HG02678 (cell line): ENCODE measurements at regions not wholly inside any gene's neighbourhood (a gene's known extent, or its start where the extent isn't known, plus 50 kb on each side); places are given as distances from the start of the nearest gene placed in this dataset.
"Not testable (repeated sequence)": the region's sequence is repeated elsewhere in the genome, so short reads cannot be mapped to it uniquely, and the experiment has no call there.

ENCODE experiments used
- ATAC-seq: cut with Tn5 transposase; IDR thresholded peaks from one replicate; pipeline ENCODE4 v1.9.1; 2021; ENCODE audit warnings: mild to moderate bottlenecking, moderate library complexity; ENCODE audit not compliant: unreplicated experiment

DNA sequence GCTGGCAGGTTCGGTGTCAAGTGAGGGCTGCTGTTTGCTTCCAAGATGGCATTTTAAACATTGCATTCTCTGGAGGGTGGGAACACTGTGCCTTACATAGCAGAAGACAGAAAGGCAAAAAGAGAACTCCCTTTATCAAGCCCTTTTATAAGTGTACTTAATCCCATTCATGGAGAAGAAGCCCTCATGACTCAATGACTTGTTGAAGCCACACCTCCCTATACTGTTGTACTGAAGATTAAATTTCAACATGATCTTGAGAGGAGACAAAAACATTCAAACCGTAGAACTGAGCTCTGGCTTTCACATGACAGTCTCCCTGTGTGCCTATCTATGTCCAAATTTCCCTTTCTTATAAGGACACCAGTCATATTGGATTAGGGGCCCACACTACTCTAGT is 443.4 kb upstream of the CDIN1 start:
- no peak for ATAC-seq

DNA sequence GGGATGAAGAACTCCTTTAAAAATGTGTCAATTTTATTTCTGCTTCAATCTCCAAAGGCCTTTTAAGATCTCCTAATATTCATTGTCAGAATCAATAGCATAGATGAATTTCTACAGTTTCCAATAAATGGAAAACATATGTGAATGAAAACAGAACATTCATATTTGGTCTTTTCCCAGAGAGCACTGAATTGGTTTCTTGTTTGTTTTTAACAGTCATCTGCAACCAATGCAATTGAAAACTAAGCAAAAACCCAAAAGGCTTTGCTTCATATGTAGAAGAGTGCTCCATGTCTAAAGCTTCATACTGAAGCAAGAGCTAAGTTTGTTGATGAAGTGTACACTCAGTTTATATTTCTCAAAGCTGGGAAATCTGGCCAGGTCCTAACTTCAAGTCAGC is 426.5 kb upstream of the CDIN1 start:
- no peak for ATAC-seq

DNA sequence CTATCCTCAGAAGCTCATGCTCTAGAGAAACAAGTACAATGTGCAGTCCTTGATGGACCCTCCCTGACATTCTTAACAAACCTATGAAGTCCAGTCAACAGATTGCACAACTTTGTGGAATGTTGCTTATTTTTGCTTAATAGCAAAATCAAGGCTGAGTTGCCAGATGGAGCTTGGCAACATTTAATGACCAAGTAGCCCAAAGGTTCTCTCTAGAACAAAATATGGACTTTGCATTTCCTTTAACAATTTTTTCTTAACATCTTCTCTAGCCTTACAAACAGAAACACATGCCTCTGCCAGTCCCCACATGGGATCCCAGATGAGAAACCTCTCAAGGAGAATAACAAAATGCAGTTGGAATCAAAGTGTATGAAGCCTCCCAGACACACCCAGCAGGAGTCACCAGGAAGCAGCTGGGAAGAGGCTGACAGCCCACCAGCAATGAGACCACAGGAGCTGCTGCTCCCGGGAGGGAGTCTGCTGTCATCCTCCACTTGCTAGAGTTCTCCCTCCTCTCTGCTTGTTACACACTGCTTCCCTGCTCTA is 422.5 kb upstream of the CDIN1 start:
- no peak for ATAC-seq

DNA sequence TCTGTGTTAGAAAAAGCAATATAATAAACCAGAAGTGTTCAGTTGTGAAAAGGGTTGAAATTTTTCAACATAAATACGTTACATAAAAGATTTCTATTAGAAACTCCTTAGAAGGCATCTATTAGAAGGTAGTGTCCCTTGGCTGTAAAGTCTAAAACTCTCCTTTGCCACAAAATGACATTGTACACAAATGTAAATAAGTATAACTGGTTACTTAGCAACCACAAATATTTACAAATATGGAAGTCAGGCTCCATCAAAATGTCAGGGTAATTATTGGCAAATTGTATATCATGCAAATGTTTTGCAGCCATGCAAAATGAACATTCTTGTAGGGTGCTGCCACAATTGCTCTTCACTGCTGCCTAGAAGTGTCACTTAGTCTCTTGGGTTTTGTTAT is 419.1 kb upstream of the CDIN1 start:
- ATAC-seq = no peak

DNA sequence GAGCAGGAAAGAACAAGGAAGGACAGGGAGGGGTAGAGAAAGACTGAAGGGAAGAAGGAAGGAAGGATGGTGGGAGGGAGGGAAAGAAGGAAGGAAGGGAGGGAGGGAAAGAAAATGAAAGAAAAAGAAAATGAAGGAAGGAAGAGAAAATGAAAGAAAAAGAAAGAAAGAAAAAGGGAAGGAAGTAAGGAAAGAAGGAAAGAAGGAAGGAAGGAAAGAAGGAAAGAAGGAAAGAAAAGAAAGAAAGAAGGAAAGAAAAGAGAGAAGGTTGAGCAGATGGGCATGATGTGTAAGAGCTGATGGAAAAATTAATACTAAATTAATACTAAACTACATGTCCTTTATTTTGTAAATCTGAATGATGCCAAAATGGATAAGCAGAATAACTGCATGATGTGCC is 418.3 kb upstream of the CDIN1 start:
- no peak for ATAC-seq

DNA sequence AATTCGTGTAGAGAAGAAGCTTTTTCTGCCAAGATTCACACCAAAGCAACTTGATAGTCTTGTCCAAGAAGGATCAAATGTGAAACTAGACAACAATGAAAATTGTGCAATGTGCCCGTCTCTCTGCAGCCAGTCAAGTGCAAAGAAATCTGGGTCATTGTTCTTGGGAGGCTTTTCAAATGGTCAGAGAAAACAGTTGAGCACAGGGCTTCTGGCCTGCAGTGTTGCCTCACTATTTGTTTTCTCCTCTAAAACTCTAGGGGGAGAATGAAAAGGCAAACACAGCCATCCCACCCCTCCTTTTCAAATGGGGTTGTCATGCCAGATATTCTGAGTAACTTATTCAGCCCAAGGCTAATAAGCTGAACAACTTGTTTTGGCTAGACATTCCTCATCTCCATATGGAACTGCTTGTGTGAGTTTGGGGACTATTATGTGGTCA is 417.6 kb upstream of the CDIN1 start:
- ATAC-seq = no peak

DNA sequence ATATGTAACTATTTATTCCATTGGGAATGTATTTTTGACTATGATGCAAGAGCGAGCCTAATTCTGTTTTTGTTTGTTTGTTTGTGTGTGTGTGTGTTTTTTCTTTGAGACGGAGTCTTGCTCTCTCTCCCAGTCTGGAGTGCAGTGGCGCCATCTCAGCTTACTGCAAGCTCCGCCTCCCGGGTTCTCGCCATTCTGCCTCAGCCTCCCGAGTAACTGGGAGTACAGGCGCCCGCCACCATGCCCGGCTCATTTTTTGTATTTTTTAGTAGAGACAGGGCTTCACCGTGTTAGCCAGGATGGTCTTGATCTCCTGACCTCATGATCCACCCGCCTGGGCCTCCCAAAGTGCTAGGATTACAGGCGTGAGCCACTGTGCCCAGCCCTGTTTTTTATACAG is 415.4 kb upstream of the CDIN1 start:
- ATAC-seq = not testable (repeated sequence)

DNA sequence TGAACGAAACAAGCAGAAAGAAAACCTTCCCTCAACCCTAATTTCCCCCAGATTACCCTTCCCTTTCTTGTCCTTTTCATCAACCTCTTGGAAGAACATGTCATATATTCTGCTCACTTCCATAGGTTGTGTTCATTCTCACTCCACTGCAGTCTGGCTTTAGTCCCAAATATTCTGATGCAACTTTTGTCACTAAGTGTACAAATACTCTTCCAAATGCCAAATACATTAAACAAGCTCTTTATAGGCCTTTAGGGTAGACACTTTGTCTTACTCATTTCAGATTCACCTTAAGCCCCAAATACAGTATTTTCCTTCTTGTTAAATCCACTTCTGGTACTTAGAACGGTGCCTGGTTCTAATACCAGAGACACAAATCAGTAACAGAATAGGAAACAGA is 406.5 kb upstream of the CDIN1 start:
- no peak for ATAC-seq

DNA sequence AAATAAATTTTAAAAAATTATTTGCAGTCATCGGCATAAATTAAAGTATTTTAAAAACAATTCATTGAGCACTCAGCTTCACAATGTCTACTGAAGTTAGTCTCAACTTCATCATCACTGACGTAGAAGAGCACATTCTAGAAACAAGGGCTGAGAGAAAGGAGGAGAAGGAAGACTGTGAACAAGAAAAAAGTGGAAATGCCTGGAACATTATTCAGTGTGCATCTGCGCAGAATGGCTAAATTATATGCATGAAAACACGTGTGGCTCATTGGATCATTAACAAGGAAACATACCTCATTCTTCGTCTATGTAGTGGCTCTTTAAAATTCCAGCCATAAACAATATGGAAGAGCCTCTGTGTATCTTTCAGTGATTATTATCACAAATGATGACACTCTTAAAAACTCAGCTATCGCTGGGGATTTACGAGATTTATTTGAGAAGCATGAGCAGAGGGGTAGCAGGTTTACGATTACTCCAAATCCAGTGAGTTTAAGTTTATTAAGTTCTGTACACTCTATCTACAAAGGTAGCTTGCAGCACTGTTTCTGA is 404.2 kb upstream of the CDIN1 start:
- no peak for ATAC-seq

DNA sequence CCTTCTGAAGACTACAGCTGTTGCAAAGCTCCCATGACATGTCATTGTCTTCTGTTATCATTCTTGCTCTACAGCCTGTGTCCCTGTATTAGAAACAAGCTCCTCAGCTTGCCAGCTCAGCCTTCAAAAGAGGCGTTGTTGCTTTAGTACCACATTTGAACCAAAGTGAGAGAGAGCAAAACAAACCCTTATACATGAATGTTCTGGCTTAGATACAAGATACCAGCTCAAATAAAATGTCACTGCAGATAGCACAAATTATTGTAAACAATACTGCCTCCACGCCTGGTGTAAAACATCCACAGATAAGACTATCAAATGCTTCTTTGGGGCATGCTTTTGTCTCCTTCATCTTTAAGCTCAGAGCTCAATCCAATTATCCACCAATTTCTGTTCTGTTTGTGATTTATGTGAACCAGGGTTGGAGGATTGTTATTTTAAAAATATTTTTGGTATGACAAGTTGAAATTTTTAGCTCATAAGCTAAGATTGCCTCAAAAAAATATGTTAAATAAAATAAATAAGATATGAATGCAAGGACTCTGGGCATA is 403.6 kb upstream of the CDIN1 start:
- no peak for ATAC-seq

DNA sequence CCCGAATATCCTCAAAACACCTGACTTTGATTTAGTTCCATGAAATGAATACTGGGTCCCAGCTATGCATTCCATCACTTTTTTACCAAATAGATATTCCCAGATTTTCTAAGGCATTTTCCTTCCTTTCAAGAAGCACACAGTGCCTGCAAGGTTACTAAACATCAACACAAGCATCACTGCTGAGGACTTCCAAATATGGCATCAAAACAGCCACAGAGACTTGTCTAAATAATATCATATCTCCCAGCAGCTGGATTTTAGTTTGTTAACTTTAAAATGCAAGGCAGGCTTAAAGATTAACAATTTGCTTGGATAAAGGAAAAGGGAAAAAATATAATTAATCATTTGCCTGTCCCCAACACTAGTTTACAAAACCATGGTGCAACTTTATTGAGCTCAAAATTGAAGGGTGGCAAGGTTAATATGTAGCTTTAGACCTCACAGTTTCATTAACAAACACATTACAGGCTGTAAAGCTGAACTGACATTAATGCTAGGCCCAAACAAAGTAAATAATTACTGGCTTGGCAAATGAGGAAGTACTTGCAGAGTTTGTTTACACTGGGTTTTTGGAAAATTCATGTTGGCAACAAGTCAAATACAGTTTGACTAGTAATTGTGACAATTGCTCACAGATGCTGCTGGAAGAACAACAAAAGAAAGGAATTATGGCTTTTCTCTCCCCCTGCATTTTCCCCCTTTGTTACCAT is 401.7 kb upstream of the CDIN1 start:
- no peak for ATAC-seq

DNA sequence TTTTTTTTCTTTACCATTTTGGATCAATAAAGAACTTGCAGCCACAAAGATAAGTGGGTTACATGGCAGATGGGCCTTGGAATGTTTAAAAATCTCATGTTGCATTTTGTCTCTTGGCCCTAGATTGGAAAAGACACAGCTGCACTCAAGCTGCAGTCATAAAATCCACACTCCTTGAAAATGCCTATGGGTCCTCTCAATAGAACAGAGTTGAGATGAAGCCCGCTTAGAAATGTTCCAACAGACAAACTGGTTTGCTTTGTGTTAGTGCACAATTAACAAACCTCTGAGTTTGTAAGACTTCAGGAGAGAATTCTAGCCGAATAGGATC is 401.2 kb upstream of the CDIN1 start:
- ATAC-seq = no peak

DNA sequence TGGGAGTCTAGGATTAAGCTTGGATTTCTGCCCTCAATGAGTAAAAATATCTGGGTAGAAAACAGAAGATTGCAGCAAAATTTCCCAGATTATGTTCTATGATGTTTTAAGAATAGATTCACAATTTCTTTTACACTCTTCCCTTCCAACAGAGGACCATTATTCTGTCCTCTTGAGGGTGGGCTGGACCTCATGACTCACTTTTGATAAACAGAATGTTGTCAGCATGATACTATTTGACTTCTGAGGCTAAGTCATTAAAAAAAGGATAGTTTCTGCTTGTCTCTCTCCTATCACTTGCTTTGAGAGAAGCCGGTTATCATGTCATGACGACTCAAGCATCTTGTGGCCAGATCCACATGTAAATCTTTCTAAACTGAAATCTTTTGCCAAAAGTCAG is 396.2 kb upstream of the CDIN1 start:
- ATAC-seq = no peak

DNA sequence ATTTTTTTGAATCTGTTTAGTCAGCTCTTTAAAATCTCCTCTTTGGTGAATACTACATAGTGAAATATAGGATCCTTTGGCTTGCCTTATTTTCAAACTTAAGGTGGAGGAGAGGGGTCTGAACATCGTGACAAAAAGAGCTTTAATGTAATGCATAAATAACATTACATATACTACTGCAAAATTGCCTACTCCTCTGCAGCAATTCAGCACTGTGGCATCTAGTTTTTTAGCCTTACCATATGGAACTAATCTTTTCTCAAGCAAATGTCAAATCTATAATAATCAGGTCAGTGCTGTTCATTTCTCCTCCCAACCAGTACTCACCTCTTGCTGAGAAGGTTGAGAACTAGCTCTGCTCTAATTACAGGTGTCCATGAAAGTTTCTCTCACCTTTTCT is 394.0 kb upstream of the CDIN1 start:
- no peak for ATAC-seq

DNA sequence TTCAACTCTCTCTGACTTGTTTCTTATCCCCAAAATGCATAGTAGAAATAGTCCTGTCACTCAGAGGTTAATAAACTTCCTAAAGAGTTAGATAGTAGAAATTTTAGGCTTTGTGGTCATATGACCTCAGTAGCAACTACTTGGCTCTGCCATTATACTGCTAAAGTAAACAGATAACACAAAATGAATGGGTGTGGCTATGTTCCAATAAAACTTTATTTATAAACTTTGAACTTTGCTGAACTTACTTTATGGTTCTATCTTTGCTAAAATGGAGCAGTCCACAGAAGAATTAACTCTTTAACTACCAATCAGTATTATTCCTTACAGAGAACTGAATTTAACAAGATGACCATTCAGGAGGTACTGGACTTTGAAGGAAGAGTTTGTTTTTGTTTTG is 393.6 kb upstream of the CDIN1 start:
- ATAC-seq = no peak

DNA sequence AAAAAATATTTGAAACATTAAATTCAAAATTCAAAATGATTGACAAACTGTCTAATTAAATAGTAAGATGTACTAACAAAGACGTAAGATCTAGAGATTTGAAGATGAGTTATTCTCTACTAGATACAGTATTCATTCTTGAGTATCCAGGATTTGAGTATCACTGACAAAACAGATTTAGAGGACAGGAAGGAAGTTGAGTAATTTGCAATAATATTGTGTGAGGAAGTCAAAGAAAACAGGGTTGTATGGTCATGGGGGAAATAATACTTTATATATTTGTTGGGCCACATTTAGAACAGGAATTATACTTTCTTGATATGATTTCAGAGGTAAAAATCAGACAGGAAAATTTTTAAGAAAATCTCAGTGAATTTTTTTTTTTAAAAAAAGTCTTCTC is 393.1 kb upstream of the CDIN1 start:
- ATAC-seq = no peak

DNA sequence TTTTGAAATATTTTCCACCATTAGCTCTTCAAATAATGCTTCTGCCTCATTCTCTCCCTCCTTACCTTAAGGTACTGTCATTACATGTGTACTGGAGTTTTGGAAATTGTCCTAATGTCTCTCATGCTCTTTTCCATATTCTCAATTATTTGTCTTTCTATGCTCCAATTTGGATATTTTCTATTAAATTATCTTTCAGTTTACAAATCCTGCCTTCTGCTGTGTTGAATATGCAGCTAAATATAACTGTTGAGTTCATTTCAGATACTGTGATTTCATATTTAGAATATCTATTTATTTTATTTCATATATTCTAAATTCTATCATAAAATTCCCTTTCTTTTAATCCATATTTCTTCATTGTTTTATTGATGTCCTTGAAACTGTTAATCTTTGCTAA is 388.0 kb upstream of the CDIN1 start:
- no peak for ATAC-seq

DNA sequence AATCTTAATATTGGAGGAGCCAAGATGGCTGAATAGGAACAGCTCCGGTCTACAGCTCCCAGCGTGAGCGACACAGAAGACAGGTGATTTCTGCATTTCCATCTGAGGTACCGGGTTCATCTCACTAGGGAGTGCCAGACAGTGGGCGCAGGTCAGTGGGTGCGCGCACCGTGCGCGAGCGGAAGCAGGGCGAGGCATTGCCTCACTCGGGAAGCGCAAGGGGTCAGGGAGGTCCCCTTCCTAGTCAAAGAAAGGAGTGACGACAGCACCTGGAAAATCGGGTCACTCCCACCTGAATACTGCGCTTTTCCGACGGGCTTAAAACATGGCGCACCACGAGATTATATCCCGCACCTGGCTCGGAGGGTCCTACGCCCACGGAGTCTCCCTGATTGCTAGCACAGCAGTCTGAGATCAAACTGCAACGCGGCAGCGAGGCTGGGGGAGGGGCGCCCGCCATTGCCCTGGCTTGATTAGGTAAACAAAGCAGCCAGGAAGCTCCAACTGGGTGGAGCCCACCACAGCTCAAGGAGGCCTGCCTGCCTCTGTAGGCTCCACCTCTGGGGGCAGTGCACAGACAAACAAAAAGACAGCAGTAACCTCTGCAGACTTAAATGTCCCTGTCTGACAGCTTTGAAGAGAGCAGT is 383.9 kb upstream of the CDIN1 start:
- not testable (repeated sequence) for ATAC-seq

DNA sequence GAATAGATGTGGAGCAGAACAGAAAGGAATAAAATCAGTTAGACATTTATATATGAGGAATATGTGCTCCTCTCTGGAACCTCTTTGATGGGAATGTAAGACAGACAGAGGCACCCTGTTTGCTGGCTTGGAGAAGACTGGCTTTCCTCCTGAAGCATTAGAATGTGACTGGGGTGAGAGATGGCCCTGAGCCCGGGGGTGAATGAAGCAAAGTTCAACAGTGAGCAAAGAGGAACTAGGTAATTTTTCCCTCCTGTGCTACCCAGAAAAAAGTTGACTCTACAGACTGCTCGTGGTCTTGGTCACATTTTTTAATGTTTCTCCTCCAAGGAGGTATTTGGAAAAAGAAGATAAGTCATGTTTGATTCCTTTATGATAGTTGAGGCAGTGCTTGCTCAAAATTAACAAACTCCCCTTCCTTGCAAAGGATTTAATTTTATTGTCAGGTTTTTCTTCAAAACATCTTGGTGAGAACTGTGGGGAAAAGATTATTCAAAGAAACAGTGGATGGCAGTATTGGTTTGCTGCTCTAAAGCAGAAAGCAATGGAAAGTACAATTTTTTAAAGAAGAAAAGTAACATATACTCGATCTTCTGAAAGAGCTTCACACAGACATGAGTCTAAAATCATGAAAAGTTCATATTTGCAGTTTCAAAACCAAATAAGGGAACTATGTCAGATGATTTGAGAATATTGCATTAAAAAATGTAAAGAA is 370.4 kb upstream of the CDIN1 start:
- no peak for ATAC-seq

DNA sequence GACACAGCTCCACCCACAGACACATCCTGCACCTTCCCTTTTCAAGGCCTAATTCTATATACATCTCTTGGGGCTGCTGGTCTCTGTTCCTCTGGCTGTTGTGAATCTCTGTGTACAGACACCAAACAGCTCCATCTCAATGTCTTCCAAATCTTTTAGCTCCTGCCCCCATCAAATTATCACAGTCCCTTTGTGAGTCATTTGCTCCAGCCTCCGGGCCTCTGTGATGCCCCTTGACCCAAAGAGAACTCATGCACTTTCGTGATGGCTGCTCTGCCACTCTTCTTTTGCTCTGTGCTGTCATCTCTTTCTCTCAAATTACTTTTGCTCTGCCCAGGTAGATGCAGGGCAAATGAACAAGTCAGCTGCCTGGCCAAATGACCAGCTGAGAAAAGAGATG is 369.0 kb upstream of the CDIN1 start:
- no peak for ATAC-seq

DNA sequence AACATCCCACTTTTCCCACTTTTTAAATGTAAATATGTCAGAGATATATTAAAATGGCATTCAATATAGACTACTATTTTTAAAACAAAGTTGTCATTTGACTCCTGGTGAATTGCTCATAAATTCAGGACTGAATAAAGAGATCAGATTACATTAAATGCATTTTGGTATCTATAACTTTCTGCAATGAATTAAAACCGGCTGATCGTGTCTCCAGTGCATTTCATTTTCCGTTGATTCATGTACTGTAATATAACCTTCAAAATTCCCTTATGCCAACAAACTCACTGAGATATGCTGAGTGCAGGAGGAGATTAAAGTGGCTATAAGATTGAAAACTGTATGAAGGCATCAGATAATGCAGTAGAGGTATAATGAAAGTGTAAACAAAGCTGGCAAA is 361.1 kb upstream of the CDIN1 start:
- ATAC-seq = no peak
